NCI-H446 treated with DMSO at 0.1 percent for 48 hours (cell line): ENCODE measurements at regions not wholly inside any gene's neighbourhood (a gene's known extent, or its start where the extent isn't known, plus 50 kb on each side); places are given as distances from the start of the nearest gene placed in this dataset.

Experiments used
- DNase-seq: peaks from one replicate; lab custom pipeline; 2025; lab: John Stamatoyannopoulos, UW

- no peak for DNase-seq
These were observed 171.9 kb downstream of the FGFR2 start for GRCh38 chr10:121426307-121426706.
